Occipital lobe (tissue), 1 donor: ENCODE measurements at regions not wholly inside any gene's neighbourhood (a gene's known extent, or its start where the extent isn't known, plus 50 kb on each side); places are given as distances from the start of the nearest gene placed in this dataset.
"Not testable (repeated sequence)": the region's sequence is repeated elsewhere in the genome, so short reads cannot be mapped to it uniquely, and the experiment has no call there.

Experiments used
- DNase-seq: peaks from one replicate; lab custom pipeline; 2025; lab: John Stamatoyannopoulos, UW

GRCh38 chr2:226088366-226088674, 688.8 kb downstream of the NYAP2 start:
- DNase-seq, result no peak

- DNase-seq, result no peak
These were observed 688.2 kb downstream of the NYAP2 start for GRCh38 chr2:226087505-226088365.

- no peak for DNase-seq
These were observed 687.5 kb downstream of the NYAP2 start for GRCh38 chr2:226087051-226087450.

- DNase-seq, result no peak
These were observed 686.7 kb downstream of the NYAP2 start for GRCh38 chr2:226086190-226086589.

GRCh38 chr2:226085425-226085824, 685.9 kb downstream of the NYAP2 start:
- DNase-seq, result not testable (repeated sequence)

GRCh38 chr2:226080334-226080733, 680.8 kb downstream of the NYAP2 start:
- DNase-seq, result no peak

- DNase-seq, result no peak
These were observed 680.2 kb downstream of the NYAP2 start for GRCh38 chr2:226079671-226080181.

- no peak for DNase-seq
These were observed 679.7 kb downstream of the NYAP2 start for GRCh38 chr2:226079196-226079595.

GRCh38 chr2:226078666-226079065, 679.2 kb downstream of the NYAP2 start:
- no peak for DNase-seq

GRCh38 chr2:226077841-226078240, 678.3 kb downstream of the NYAP2 start:
- no peak for DNase-seq

GRCh38 chr2:226077031-226077430, 677.5 kb downstream of the NYAP2 start:
- DNase-seq, result no peak

GRCh38 chr2:226076529-226076928, 677.0 kb downstream of the NYAP2 start:
- DNase-seq, result no peak

GRCh38 chr2:226074391-226074790, 674.9 kb downstream of the NYAP2 start:
- no peak for DNase-seq

- no peak for DNase-seq
These were observed 674.1 kb downstream of the NYAP2 start for GRCh38 chr2:226073496-226074160.

GRCh38 chr2:226066873-226067272, 667.4 kb downstream of the NYAP2 start:
- DNase-seq, result no peak

- no peak for DNase-seq
These were observed 666.9 kb downstream of the NYAP2 start for GRCh38 chr2:226066391-226066790.

GRCh38 chr2:226064932-226065570, 665.5 kb downstream of the NYAP2 start:
- DNase-seq, result no peak

- DNase-seq, result no peak
These were observed 664.4 kb downstream of the NYAP2 start for GRCh38 chr2:226063704-226064440.

- DNase-seq, result no peak
These were observed 660.6 kb downstream of the NYAP2 start for GRCh38 chr2:226059961-226060627.

- DNase-seq, result no peak
These were observed 658.4 kb downstream of the NYAP2 start for GRCh38 chr2:226057914-226058313.

- DNase-seq, result no peak
These were observed 657.9 kb downstream of the NYAP2 start for GRCh38 chr2:226057365-226057764.
